Endothelial cell of umbilical vein (primary cell): ENCODE measurements at regions not wholly inside any gene's neighbourhood (a gene's known extent, or its start where the extent isn't known, plus 50 kb on each side); places are given as distances from the start of the nearest gene placed in this dataset.

Experiments
- BruUV-seq: library from RNA; stranded (reverse); fragments of 400-500 nt; replicated peaks from 2 replicates; lab custom pipeline; 2021; lab: Mats Ljungman, UMichigan
- CTCF ChIA-PET: fragments of 300-600, 350-600 bp; sonication (Branson Sonifier 250); formaldehyde crosslinking; loops from one replicate; lab custom pipeline; 2021; ENCODE audit warnings: antibody characterized with exemption, inconsistent platforms; lab: Charles Lee
- POLR2A ChIA-PET: fragments of 300-600, 350-600 bp; sonication (Branson Sonifier 250); formaldehyde crosslinking; loops from one replicate; lab custom pipeline; 2021; ENCODE audit warnings: antibody characterized with exemption, inconsistent platforms; lab: Charles Lee
- DNase-seq: peaks from one replicate; pipeline ENCODE4 v3.0.0-alpha.2; 2011; ENCODE audit warnings: low read depth, low spot score
- FAIRE-seq: peaks from 2 replicates; lab custom pipeline; 2011; peaks lifted over from hg19 to GRCh38; lab: Jason Lieb, UNC
- H2AFZ ChIP-seq: 2 replicates; pipeline ENCODE4 v1.6.0; 2012; ENCODE audit warnings: low read depth, low read length, control low read depth, inconsistent platforms
- H3K27ac ChIP-seq: 2 replicates; pipeline ENCODE4 v1.5.1; 2011; ENCODE audit warnings: low read depth, mild to moderate bottlenecking, control low read depth, low read length, moderate library complexity; ENCODE audit not compliant: insufficient read depth
- H3K27me3 ChIP-seq, 2 experiments: 2 replicates each; pipeline versions ENCODE4 v1.6.0 to v1.6.1; 2011; ENCODE audit warnings: low read length in 2 of 2, mixed read lengths in 1 of 2; ENCODE audit not compliant: control insufficient read depth in 2 of 2, insufficient read depth in 2 of 2
- H3K36me3 ChIP-seq, 2 experiments: 2 replicates in 1 of 2; 3 replicates in 1 of 2; pipeline ENCODE4 v1.5.1; 2011; ENCODE audit warnings: low read length in 2 of 2, mild to moderate bottlenecking in 1 of 2, moderate library complexity in 1 of 2; ENCODE audit not compliant: control insufficient read depth in 2 of 2, insufficient read depth in 2 of 2; ENCODE audit errors: extremely low read depth in 1 of 2
- H3K4me1 ChIP-seq: 3 replicates; pipeline ENCODE4 v1.5.1; 2011; ENCODE audit warnings: mild to moderate bottlenecking, low read length; ENCODE audit not compliant: control insufficient read depth, insufficient read depth; ENCODE audit errors: extremely low read depth
- H3K4me2 ChIP-seq: 2 replicates; pipeline ENCODE4 v1.6.1; 2011; ENCODE audit warnings: low read length, control low read depth, mixed read lengths; ENCODE audit not compliant: insufficient read depth
- H3K4me3 ChIP-seq, 3 experiments: fragments of 200-600 bp in 1 of 3; sonication (generic), shearing (Covaris generic) in 1 of 3; replicated peaks in 1 of 3; 2 replicates each; pipeline ENCODE4 v1.5.1; 2011 to 2016; ENCODE audit warnings: control low read depth in 3 of 3, low read length in 3 of 3, mild to moderate bottlenecking in 2 of 3, inconsistent platforms in 1 of 3, low read depth in 1 of 3, moderate library complexity in 1 of 3; ENCODE audit not compliant: insufficient read depth in 1 of 3
- H3K79me2 ChIP-seq: 2 replicates; pipeline ENCODE4 v1.6.0; 2012; ENCODE audit warnings: low read length, inconsistent platforms; ENCODE audit not compliant: control insufficient read depth, insufficient read depth
- H3K9ac ChIP-seq: replicated peaks from 2 replicates; pipeline ENCODE3; 2011; ENCODE audit warnings: low read length, control low read depth; ENCODE audit not compliant: insufficient read depth; ENCODE audit errors: extremely low read depth
- H3K9me1 ChIP-seq: replicated peaks from 3 replicates; pipeline ENCODE4 v1.6.0; 2011; ENCODE audit warnings: mild to moderate bottlenecking, low read length; ENCODE audit not compliant: control insufficient read depth, insufficient read depth; ENCODE audit errors: extremely low read depth
- H3K9me3 ChIP-seq: replicated peaks from 2 replicates; pipeline ENCODE4 v1.5.1; 2012; ENCODE audit warnings: low read length, inconsistent platforms; ENCODE audit not compliant: control insufficient read depth, insufficient read depth
- H4K20me1 ChIP-seq: replicated peaks from 2 replicates; pipeline ENCODE3; 2011; ENCODE audit warnings: mild to moderate bottlenecking, low read length; ENCODE audit not compliant: control insufficient read depth, insufficient read depth; ENCODE audit errors: extremely low read depth
- EZH2 ChIP-seq: IDR thresholded peaks from 2 replicates; pipeline ENCODE4 v1.6.1; 2012; ENCODE audit warnings: borderline replicate concordance, low read depth, mild to moderate bottlenecking, moderate library complexity, low read length, inconsistent platforms; ENCODE audit not compliant: severe bottlenecking
- FOS ChIP-seq: IDR thresholded peaks from 2 replicates; pipeline ENCODE4 v1.6.1; 2011; ENCODE audit warnings: mild to moderate bottlenecking, low read length, moderate library complexity, borderline replicate concordance; ENCODE audit not compliant: insufficient read depth
- GATA2 ChIP-seq: IDR thresholded peaks from 2 replicates; pipeline ENCODE4 v1.7.0; 2011; ENCODE audit warnings: low read depth, mild to moderate bottlenecking, moderate library complexity, mixed read lengths, low read length; ENCODE audit not compliant: insufficient read length, insufficient read depth
- JUN ChIP-seq: IDR thresholded peaks from 2 replicates; pipeline ENCODE4 v1.6.1; 2011; ENCODE audit warnings: borderline replicate concordance, low read depth; ENCODE audit not compliant: insufficient read length, insufficient read depth
- MAX ChIP-seq: IDR thresholded peaks from 2 replicates; pipeline ENCODE4 v1.6.1; 2011; ENCODE audit not compliant: insufficient read depth, insufficient read length
- MYC ChIP-seq: IDR thresholded peaks from one replicate; pipeline ENCODE4 v1.6.1; 2011; ENCODE audit warnings: mild to moderate bottlenecking, low read depth, low read length
- POLR2AphosphoS5 ChIP-seq: IDR thresholded peaks from 2 replicates; pipeline ENCODE4 v1.6.1; 2012; ENCODE audit warnings: low read depth, mild to moderate bottlenecking, control low read depth, low read length, moderate library complexity; ENCODE audit not compliant: insufficient read depth
- dilution Hi-C: fragments of 300-500 bp; cut with MboI; formaldehyde crosslinking; loops from one replicate; pipeline ENCODE4 v1.15.0; 2019; ENCODE audit warnings: low sequenced_read_pairs; ENCODE audit not compliant: extremely low pct_ligation_motif_present
- intact Hi-C: fragments of 100-400 bp; cut with micrococcal nuclease; formaldehyde crosslinking; loops from one replicate; pipeline ENCODE4 v1.10.0; 2022

DNA sequence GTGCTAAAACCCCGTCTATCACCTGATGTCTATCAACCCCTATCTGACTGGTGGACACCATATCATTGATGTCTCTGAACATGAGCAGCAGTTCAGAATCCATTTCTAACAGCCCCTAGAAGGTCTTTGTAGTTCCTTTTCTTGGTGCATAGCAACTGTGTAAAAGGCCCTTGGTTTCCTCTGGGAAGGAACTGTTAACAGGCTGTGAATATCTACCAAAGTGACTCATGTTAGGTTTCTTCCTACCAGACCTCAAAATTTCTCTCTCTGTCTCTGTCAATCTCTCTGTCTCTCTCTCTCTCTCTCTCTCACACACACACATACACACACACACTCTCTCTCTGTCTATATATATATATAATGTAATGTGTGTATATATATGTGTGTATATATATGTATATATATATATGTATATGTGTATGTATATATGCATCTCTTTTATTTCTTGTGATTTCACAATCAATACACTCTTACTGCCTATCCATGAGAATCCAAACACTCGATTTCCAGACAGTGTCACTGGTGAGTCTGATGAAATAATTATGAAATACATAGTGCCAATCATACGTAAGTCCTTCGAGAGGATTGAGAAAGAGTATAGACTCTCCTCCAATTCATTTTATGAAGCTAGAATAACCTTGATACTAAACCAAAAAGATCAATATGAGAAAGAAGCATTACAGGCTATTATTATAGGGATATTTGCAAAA lies 335.9 kb upstream of the SLCO3A1 start:
- Histone ChIP-seq H3K9me3 (peaks cover 5% of the 10 kb centered on the region), H3K9me1 (no peaks in the 10 kb centered on the region), H3K27me3 (no peaks in the 10 kb centered on the region), H3K36me3 (no peaks in the 10 kb centered on the region), H4K20me1 (no peaks in the 10 kb centered on the region), H3K9ac (no peak overlapping the region), H3K4me1 (no peaks in the 10 kb centered on the region), H3K27ac (no peak overlapping the region), H3K4me3 (no peak overlapping the region), H3K4me2 (no peak overlapping the region), H3K79me2 (no peaks in the 10 kb centered on the region), H2AFZ (no peak overlapping the region)
- FAIRE-seq (no peak), DNase-seq (no peak)
- TF ChIP-seq GATA2 (no peak), MAX (no peak), MYC (no peak), FOS (no peak), POLR2AphosphoS5 (no peak), EZH2 (no peak), JUN (no peak)
- POLR2A ChIA-PET = no interaction called here
- dilution Hi-C loops (no loop called here), intact Hi-C loops (no loop called here)
- CTCF ChIA-PET = no interaction called here
- BruUV-seq = no TSS peak

GRCh38 chr15:91520850-91521249 lies 332.7 kb upstream of the SLCO3A1 start:
- Histone ChIP-seq H3K9ac (no peak overlapping the region), H3K9me3 (peaks cover 1% of the 10 kb centered on the region), H3K4me3 (no peak overlapping the region), H3K27ac (no peak overlapping the region), H3K79me2 (no peaks in the 10 kb centered on the region), H3K9me1 (no peaks in the 10 kb centered on the region), H2AFZ (no peak overlapping the region), H4K20me1 (no peaks in the 10 kb centered on the region), H3K36me3 (no peaks in the 10 kb centered on the region), H3K4me2 (no peak overlapping the region), H3K27me3 (no peaks in the 10 kb centered on the region), H3K4me1 (no peaks in the 10 kb centered on the region)
- dilution Hi-C loops = no loop called here
- DNase-seq (no peak), FAIRE-seq (no peak)
- ChIA-PET POLR2A (no interaction called here), CTCF (no interaction called here)
- intact Hi-C loops = no loop called here
- TF ChIP-seq MAX (no peak), JUN (no peak), FOS (no peak)
- no TSS peak for BruUV-seq
